ENCODE measurements at regions not wholly inside any gene's neighbourhood (a gene's known extent, or its start where the extent isn't known, plus 50 kb on each side); places are given as distances from the start of the nearest gene placed in this dataset.

GRCh38 chr6:139713900-139714506 lies 339.6 kb upstream of the CITED2 start:
- no peak overlapping the region for H2BK15ac ChIP-seq (ENCODE audit: low read depth, poor library complexity, severe bottlenecking)

GRCh38 chr6:139713424-139713823 lies 339.0 kb upstream of the CITED2 start:
- H3K18ac ChIP-seq (ENCODE audit: low read depth in 1 of 2, low read length in 2 of 2) = no peak overlapping the region
- no peaks in the 10 kb centered on the region for H3K36me3 ChIP-seq (ENCODE audit: control insufficient read depth in 1 of 2, insufficient read depth in 2 of 2, low read depth in 1 of 2, low read length in 2 of 2)
- H4K91ac ChIP-seq (ENCODE audit: low read length) = no peak overlapping the region
- H2BK5ac ChIP-seq (ENCODE audit: low read depth, low read length, poor library complexity, severe bottlenecking) = no peak overlapping the region
- no peak overlapping the region for H3K27ac ChIP-seq (ENCODE audit: low read length, poor library complexity, severe bottlenecking)
- H3K23ac ChIP-seq (ENCODE audit: low read length in 2 of 2) = no peak overlapping the region
- DNase-seq = no peak
- H3K14ac ChIP-seq (ENCODE audit: low read length in 2 of 2) = no peak overlapping the region
- H3K79me1 ChIP-seq (replicated peaks; ENCODE audit: low read length, poor library complexity, severe bottlenecking) = no peaks in the 10 kb centered on the region
- no peak overlapping the region for H2BK12ac ChIP-seq (ENCODE audit: low read length in 2 of 2)
- H3K27me3 ChIP-seq (ENCODE audit: control insufficient read depth in 1 of 2, insufficient read depth in 1 of 2, low read length in 2 of 2) = no peaks in the 10 kb centered on the region
- no peak overlapping the region for H2BK15ac ChIP-seq (ENCODE audit: low read depth, poor library complexity, severe bottlenecking)
- no peak overlapping the region for H3K4ac ChIP-seq (ENCODE audit: low read depth in 1 of 2, low read length in 2 of 2)
- no peak overlapping the region for H4K8ac ChIP-seq (ENCODE audit: low read length)
- no peak overlapping the region for H2AFZ ChIP-seq (ENCODE audit: low read depth, low read length)
- H3K9me3 ChIP-seq (ENCODE audit: control insufficient read depth, low read length) = no peaks in the 10 kb centered on the region
- no peaks in the 10 kb centered on the region for H3K4me1 ChIP-seq (ENCODE audit: control insufficient read depth, insufficient read depth, low read depth, low read length)
- no peak overlapping the region for H3K9ac ChIP-seq (ENCODE audit: low read length)
- no peak overlapping the region for H3K4me3 ChIP-seq (ENCODE audit: insufficient read depth in 1 of 2, low read depth in 1 of 2, low read length in 2 of 2)
- H2AK5ac ChIP-seq (ENCODE audit: low read length, severe bottlenecking) = peak overlapping the region; percentile 66
- WGBS = 80% methylated on average over 3 of the region's 3 CpGs
- peak overlapping the region; percentile 29 for H3K4me2 ChIP-seq (ENCODE audit: low read length, poor library complexity, severe bottlenecking)
- H2BK120ac ChIP-seq (ENCODE audit: low read depth, low read length) = no peak overlapping the region

More at GRCh38 chr6:139713900-139714506, 339.6 kb upstream of the CITED2 start:
- no peak overlapping the region for H2BK5ac ChIP-seq (ENCODE audit: low read depth, low read length, poor library complexity, severe bottlenecking)
- H3K4ac ChIP-seq (ENCODE audit: low read depth in 1 of 2, low read length in 2 of 2) = no peak overlapping the region
- peak overlapping the region in 1 of 2 experiments; percentile 54 for H2BK12ac ChIP-seq (ENCODE audit: low read length in 2 of 2)
- no peak overlapping the region for H2AFZ ChIP-seq (ENCODE audit: low read depth, low read length)
- H2BK120ac ChIP-seq (ENCODE audit: low read depth, low read length) = no peak overlapping the region
- H2AK5ac ChIP-seq (ENCODE audit: low read length, severe bottlenecking) = peak overlapping the region; percentile 43
- H3K4me1 ChIP-seq (ENCODE audit: control insufficient read depth, insufficient read depth, low read depth, low read length) = no peaks in the 10 kb centered on the region
- H3K36me3 ChIP-seq (ENCODE audit: control insufficient read depth in 1 of 2, insufficient read depth in 2 of 2, low read depth in 1 of 2, low read length in 2 of 2) = no peaks in the 10 kb centered on the region
- H3K9ac ChIP-seq (ENCODE audit: low read length) = no peak overlapping the region
- H3K79me1 ChIP-seq (replicated peaks; ENCODE audit: low read length, poor library complexity, severe bottlenecking) = no peaks in the 10 kb centered on the region
- WGBS = 96% methylated on average over 3 of the region's 4 CpGs
- H3K23ac ChIP-seq (ENCODE audit: low read length in 2 of 2) = no peak overlapping the region
- peak overlapping the region; percentile 37 to 48 for H3K18ac ChIP-seq (ENCODE audit: low read depth in 1 of 2, low read length in 2 of 2)
- H3K27me3 ChIP-seq (ENCODE audit: control insufficient read depth in 1 of 2, insufficient read depth in 1 of 2, low read length in 2 of 2) = no peaks in the 10 kb centered on the region
- no peak overlapping the region for H3K27ac ChIP-seq (ENCODE audit: low read length, poor library complexity, severe bottlenecking)
- no peaks in the 10 kb centered on the region for H3K9me3 ChIP-seq (ENCODE audit: control insufficient read depth, low read length)
- no peak overlapping the region for H3K4me2 ChIP-seq (ENCODE audit: low read length, poor library complexity, severe bottlenecking)
- no peak overlapping the region for H4K8ac ChIP-seq (ENCODE audit: low read length)
- peak overlapping the region in 1 of 2 experiments; percentile 29 for H3K14ac ChIP-seq (ENCODE audit: low read length in 2 of 2)
- no peak overlapping the region for H3K4me3 ChIP-seq (ENCODE audit: insufficient read depth in 1 of 2, low read depth in 1 of 2, low read length in 2 of 2)
- no peak for DNase-seq
- no peak overlapping the region for H4K91ac ChIP-seq (ENCODE audit: low read length)

- Histone ChIP-seq H3K4me3 (ENCODE audit: insufficient read depth in 1 of 2, low read depth in 1 of 2, low read length in 2 of 2) (no peak overlapping the region), H3K4ac (ENCODE audit: low read depth in 1 of 2, low read length in 2 of 2) (no peak overlapping the region), H2BK5ac (ENCODE audit: low read depth, low read length, poor library complexity, severe bottlenecking) (no peak overlapping the region), H3K79me1 (replicated peaks; ENCODE audit: low read length, poor library complexity, severe bottlenecking) (no peaks in the 10 kb centered on the region), H2AFZ (ENCODE audit: low read depth, low read length) (no peak overlapping the region), H2BK15ac (ENCODE audit: low read depth, poor library complexity, severe bottlenecking) (no peak overlapping the region), H2AK5ac (ENCODE audit: low read length, severe bottlenecking) (no peak overlapping the region), H3K9me3 (ENCODE audit: control insufficient read depth, low read length) (no peaks in the 10 kb centered on the region), H2BK120ac (ENCODE audit: low read depth, low read length) (no peak overlapping the region), H3K18ac (ENCODE audit: low read depth in 1 of 2, low read length in 2 of 2) (no peak overlapping the region), H4K8ac (ENCODE audit: low read length) (no peak overlapping the region), H3K27me3 (ENCODE audit: control insufficient read depth in 1 of 2, insufficient read depth in 1 of 2, low read length in 2 of 2) (no peaks in the 10 kb centered on the region), H2BK12ac (ENCODE audit: low read length in 2 of 2) (no peak overlapping the region), H3K14ac (ENCODE audit: low read length in 2 of 2) (no peak overlapping the region), H3K4me1 (ENCODE audit: control insufficient read depth, insufficient read depth, low read depth, low read length) (no peaks in the 10 kb centered on the region), H3K36me3 (ENCODE audit: control insufficient read depth in 1 of 2, insufficient read depth in 2 of 2, low read depth in 1 of 2, low read length in 2 of 2) (no peaks in the 10 kb centered on the region), H4K91ac (ENCODE audit: low read length) (no peak overlapping the region), H3K27ac (ENCODE audit: low read length, poor library complexity, severe bottlenecking) (no peak overlapping the region), H3K23ac (ENCODE audit: low read length in 2 of 2) (no peak overlapping the region), H3K9ac (ENCODE audit: low read length) (no peak overlapping the region), H3K4me2 (ENCODE audit: low read length, poor library complexity, severe bottlenecking) (no peak overlapping the region)
- 71% methylated on average over 1 of the region's 3 CpGs for WGBS
- no peak for DNase-seq
Measured at GRCh38 chr6:139712830-139713229, 338.4 kb upstream of the CITED2 start.

- no peak overlapping the region for H3K4ac ChIP-seq (ENCODE audit: low read depth in 1 of 2, low read length in 2 of 2)
- H2BK5ac ChIP-seq (ENCODE audit: low read depth, low read length, poor library complexity, severe bottlenecking) = no peak overlapping the region
- H2AFZ ChIP-seq (ENCODE audit: low read depth, low read length) = no peak overlapping the region
- H2BK15ac ChIP-seq (ENCODE audit: low read depth, poor library complexity, severe bottlenecking) = no peak overlapping the region
- H3K14ac ChIP-seq (ENCODE audit: low read length in 2 of 2) = no peak overlapping the region
- H3K27ac ChIP-seq (ENCODE audit: low read length, poor library complexity, severe bottlenecking) = no peak overlapping the region
- H2AK5ac ChIP-seq (ENCODE audit: low read length, severe bottlenecking) = no peak overlapping the region
- H3K9me3 ChIP-seq (ENCODE audit: control insufficient read depth, low read length) = no peaks in the 10 kb centered on the region
- no peak overlapping the region for H2BK12ac ChIP-seq (ENCODE audit: low read length in 2 of 2)
- H3K18ac ChIP-seq (ENCODE audit: low read depth in 1 of 2, low read length in 2 of 2) = no peak overlapping the region
- H3K36me3 ChIP-seq (ENCODE audit: control insufficient read depth in 1 of 2, insufficient read depth in 2 of 2, low read depth in 1 of 2, low read length in 2 of 2) = no peaks in the 10 kb centered on the region
- H3K23ac ChIP-seq (ENCODE audit: low read length in 2 of 2) = no peak overlapping the region
- H3K79me1 ChIP-seq (replicated peaks; ENCODE audit: low read length, poor library complexity, severe bottlenecking) = no peaks in the 10 kb centered on the region
- no CpG with 5 or more reads among the region's 2 CpGs for WGBS
- no peak overlapping the region for H4K91ac ChIP-seq (ENCODE audit: low read length)
- peak; percentile 37 for DNase-seq
- no peak overlapping the region for H3K9ac ChIP-seq (ENCODE audit: low read length)
- H4K8ac ChIP-seq (ENCODE audit: low read length) = no peak overlapping the region
- no peak overlapping the region for H2BK120ac ChIP-seq (ENCODE audit: low read depth, low read length)
- peak overlapping the region in 1 of 2 experiments; percentile 21 for H3K4me3 ChIP-seq (ENCODE audit: insufficient read depth in 1 of 2, low read depth in 1 of 2, low read length in 2 of 2)
- no peaks in the 10 kb centered on the region for H3K27me3 ChIP-seq (ENCODE audit: control insufficient read depth in 1 of 2, insufficient read depth in 1 of 2, low read length in 2 of 2)
- H3K4me1 ChIP-seq (ENCODE audit: control insufficient read depth, insufficient read depth, low read depth, low read length) = no peaks in the 10 kb centered on the region
- no peak overlapping the region for H3K4me2 ChIP-seq (ENCODE audit: low read length, poor library complexity, severe bottlenecking)
Measured at GRCh38 chr6:139711804-139712585, 337.5 kb upstream of the CITED2 start.
